HG03175 (cell line): ENCODE measurements at regions not wholly inside any gene's neighbourhood (a gene's known extent, or its start where the extent isn't known, plus 50 kb on each side); places are given as distances from the start of the nearest gene placed in this dataset.
"Not testable (repeated sequence)": the region's sequence is repeated elsewhere in the genome, so short reads cannot be mapped to it uniquely, and the experiment has no call there.

Experiments used
- ATAC-seq: cut with Tn5 transposase; IDR thresholded peaks from one replicate; pipeline ENCODE4 v1.9.1; 2021; ENCODE audit warnings: mild to moderate bottlenecking, moderate library complexity; ENCODE audit not compliant: unreplicated experiment

DNA sequence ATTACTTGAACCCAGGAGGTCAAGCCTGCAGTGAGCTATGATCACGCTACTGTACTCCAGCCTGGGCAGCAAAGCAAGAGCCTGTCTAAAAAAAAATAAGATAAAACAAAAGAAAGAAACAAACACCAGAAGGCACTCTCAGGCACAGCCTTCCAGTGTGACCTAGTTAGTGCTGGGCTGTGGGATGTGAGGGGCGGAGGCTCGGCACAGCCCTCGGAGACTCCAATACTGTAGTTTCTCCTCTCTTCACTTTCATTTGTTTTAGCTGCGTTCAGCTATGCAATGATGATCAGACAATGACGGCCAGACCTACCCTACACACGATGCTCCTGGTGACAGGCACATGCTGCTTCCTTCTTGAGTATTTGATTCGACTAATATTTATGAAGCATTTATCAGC lies 127.7 kb downstream of the SOCS6 start:
- no peak for ATAC-seq

DNA sequence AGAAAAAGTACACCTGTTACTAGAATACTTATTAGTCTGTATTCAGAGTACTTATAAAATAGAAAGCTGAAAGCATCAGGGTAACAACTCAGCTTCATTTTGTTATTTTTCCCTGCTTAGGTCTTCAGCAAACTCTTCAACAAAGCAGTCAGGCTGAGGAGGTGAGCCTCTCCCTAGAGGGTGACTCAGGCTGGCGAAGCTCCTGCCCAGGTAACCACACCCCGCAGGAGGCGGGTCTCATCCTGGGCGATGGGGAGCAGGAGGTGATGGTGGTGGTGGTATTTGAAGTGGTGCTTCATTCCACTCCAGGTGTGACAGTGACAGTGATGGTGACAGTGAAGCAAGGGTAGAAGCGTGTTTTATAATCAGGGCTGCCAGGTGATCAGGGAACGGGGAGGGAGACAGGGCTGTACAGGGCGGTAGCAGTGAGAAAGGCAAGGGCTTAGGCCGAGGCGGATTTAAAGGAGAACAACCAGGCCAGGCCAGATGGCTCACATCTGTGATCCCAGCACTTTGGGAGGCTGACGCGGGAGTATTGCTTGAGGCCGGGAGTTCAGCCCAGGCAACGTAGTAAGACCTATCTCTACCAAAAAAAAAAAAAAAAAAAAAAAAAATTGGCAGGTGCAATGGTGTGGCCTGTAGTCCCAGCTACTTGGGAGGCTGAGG lies 127.1 kb downstream of the SOCS6 start:
- ATAC-seq, result no peak

DNA sequence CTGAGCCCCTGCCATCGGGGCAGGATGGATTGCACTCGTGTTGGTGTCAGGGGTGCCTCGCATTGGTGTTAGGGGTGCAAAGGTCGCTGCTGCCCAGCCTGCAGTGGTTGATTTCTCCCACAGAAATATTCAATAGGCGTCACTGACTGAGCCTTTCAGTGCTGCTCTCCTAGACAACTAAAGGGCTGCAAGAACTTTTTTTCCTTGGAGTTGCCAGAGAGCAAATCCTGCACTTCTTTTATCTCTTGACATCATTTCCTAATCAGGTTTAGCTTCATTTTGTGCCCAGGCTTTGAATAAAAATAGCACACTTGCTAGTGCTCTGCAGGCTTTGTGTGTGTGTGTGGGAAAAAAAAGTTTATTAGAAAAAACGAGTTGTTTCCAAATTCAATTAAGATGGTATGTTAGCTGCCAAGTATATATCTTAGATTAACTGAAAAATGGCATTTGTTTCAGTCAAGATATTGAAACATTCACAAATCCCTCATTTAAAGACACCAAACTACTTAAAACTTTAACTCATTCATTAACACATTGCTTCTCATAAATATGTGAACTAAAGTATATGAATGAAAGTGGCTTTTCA lies 125.6 kb downstream of the SOCS6 start:
- ATAC-seq, result no peak

DNA sequence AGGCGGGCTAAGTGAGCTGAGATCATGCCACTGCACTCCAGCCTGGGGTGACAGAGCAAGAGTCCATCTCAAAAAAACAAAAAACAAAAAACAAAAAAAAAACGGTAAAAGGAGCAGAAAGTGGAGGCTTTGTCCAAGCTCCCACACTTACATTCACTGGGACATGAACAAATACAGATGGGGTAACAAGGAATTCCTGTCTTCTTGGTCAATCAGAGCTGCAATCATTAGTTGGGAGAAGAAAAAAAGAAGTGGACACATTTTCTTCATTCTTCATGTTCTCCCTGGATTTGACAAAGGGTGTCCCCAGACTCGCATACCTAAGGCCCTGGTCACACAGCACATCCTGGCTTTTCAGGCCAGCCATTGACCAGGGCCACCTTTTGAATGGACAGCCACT lies 124.6 kb downstream of the SOCS6 start:
- ATAC-seq, result no peak

DNA sequence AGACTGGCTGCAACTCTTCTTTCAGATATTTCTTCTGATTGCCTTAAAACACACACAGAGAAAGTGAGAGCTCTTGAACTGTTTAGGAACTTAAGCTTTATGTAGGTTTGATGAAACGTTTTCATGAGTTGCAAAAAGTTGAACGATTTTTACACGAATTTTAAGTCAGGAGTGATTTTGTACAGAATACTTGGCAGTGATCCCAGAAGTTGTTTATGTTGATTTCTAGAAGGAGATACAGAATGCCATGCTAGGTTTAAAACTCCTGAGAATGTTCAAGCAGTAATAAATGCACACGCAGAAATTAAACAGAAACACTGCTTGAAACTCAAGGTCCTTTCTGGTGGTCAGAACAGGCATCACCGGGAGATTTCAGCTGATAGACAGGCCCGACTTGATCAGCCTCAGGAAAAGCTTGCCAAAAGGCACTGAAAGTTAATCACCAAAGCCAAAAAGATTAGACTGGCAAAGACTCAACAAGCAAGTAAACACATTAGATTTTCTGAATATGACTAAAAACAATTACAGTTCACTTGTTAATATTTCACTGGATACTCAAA lies 123.1 kb downstream of the SOCS6 start:
- no peak for ATAC-seq

DNA sequence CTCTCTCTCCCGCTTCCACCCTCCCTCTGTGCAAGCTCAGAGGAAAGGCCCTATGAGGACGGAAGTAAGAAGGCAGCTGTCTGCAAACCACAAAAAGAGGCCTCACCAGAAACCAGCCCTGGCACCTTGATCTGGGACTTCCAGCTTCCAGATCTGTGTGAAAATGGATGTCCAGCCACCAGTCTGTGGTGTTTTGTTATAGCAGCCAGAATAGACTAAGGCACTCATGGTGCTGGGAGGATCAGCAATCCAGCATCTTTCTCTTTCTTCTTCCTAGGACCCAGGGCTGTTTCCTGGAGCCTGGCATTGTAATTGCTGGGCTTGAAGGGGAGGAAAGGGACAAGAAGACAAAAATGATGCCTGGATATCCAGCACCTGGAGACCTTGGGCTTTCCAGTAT lies 122.5 kb downstream of the SOCS6 start:
- ATAC-seq, result no peak

DNA sequence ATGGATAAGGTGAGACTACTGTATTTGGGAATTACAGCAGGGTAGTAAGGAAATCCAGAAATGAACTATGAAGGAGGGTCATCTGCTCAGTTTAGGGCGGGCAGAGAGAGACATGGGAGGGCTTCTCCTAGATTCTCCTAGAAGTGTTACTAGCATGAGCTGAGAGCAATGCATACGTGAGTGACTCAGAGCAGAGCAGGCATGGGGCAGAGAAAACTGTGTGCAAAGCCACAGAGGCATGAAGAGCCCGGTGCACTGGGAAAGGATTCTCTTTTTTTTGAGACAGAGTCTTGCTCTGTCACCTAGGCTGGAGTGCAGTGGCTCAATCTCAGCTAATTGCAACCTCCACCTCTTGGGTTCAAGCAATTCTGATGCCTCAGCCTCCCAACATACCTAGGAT lies 116.2 kb downstream of the SOCS6 start:
- no peak for ATAC-seq

DNA sequence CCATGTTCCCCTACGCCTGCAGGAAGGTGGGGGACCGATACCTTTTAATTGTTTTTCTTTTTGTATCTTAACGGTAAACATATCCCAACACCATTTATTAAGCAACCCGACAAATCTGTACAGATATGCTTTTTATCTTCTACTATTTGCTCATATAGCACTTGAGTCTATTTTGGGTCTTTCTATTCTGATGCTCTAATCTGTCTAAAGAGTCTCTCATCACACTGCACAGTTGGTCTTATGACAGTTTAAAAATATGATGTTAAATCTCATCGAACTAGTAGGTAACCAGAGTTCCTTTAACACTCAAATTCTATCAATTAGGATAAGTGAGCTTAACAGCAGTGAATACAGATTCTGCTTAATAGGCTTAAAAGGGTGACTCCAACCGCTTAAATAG lies 111.6 kb downstream of the SOCS6 start:
- no peak for ATAC-seq

DNA sequence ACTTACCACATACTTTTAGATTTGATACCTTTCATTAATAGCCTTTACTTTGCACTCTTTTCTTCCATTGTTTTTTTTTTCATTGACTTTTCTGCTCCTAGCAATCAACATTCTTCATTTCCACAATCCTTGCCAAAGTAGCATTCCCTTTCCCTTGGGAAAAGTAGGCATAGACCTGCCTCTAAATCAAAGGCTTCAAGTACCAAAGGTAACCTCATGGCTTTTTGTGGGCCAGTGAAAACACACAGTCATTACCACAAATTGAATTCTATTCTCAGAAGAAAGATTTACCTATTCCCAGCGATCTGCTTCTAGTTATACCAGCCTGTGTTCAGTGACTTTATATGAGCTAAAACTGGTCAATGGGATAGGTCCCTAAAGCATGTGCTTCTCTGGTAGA lies 109.2 kb downstream of the SOCS6 start:
- ATAC-seq, result no peak

DNA sequence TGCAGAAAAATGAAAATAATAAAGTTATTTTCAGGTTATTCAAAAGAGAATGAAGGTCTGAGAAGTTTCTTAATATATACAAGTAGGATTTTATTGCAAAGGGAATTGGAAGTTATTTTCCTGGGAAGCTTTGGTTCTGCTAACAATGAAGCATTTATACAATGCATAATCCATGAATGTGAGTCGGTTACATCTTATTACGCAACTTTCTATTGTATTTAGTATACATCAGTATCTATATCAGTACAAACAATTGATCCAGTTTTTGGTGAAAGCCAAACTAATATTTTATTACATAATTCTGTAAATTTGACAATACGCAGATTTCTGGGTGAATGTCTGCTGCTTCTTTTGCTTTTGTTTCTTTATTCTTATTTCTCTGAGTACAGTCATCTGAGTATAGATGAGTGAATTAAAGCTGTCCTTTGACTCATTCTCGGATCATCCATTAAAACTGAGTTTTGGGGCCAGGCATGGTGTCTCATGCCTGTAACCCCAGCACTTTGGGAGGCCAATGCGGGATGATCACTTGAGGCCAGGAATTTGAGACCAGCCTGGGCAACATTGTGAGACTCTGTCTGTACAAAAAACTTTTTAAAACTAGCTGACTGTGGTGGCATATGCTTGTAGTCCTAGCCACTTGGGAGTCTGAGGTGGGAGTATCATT lies 108.5 kb downstream of the SOCS6 start:
- no peak for ATAC-seq

DNA sequence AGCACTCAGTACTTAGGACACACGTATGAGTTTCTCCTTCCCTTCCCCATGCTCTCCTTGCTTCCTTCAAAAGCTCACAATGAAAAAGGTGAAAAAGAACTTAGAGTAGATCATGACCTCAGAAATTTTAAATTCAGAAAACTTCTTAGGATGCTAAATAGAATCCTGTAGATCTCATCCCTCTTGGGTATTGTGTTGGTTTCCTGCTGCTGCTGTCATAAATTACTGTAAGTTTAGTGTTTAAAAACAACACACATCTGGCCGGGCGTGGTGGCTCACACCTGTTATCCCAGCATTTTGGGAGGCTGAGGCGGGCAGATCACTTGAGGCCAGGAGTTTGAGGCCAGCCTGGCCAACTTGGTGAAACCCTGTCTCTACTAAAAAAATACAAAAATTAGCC lies 106.9 kb downstream of the SOCS6 start:
- ATAC-seq, result not testable (repeated sequence)

DNA sequence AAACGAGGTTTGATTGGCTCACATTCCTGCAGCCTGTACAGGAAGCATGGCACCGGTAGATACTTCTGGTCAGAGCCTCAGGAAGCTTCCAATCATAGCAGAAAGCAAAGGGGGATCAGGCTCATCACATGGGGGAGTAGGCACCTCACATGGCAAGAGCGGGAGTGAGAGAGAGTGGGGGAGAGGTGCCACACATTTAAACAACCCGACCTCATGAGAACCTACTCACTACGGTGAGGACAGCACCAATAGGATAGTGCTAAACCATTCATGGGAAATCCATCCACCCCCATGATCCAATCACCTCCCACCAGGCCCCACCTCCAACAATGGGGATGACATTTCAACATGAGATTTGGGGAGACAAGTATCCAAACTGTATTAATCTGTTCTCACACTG lies 105.8 kb downstream of the SOCS6 start:
- no peak for ATAC-seq

DNA sequence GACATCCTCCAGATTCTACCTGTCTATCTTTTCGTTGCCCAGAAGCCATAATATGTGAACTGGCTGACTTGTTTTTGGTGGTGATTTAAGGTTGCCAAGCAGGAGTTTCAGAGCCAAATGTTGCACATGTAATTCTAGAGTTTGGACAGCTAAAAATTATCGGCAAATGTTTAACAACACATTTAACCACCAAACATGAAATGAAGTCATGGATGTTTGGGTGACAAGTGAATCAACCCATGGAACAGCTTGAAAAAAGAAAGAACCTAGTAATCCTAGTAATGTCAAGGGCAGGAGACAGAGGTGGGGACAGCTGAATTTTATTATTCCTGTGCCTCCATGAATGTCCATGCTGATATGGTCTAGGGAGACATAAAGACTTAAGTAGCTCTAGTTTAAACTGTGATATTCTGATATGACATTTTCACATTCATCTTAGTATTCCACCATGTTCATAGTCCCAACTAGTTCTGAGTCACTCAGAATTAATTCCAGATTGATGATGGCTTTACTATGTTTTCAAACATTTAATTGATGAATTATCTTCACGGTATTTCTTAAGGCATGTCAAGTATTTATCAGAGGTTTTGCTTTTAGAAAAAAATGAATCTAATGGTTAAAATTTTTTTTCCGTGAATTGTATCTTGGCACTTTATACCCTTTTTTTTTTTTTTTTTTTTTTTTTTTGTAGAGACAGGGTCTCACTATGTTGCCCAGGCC lies 101.7 kb downstream of the SOCS6 start:
- ATAC-seq, result no peak

DNA sequence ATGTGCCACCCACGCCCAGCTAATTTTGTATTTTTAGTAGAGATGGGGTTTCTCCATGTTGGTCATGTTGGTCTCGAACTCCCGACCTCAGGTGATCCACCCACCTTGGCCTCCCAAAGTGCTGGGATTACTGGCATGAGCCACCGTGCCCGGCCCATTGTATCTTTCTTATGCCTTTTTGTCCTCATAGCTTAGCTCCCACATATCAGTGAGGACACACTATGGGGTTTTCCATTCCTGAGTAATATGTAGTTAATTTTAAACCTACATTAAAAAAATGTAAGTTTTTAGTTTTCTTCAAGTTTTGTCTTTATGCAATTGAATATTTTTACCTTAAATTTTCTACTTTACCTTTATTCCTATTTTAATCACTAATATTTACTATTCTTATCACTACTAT lies 100.2 kb downstream of the SOCS6 start:
- not testable (repeated sequence) for ATAC-seq

DNA sequence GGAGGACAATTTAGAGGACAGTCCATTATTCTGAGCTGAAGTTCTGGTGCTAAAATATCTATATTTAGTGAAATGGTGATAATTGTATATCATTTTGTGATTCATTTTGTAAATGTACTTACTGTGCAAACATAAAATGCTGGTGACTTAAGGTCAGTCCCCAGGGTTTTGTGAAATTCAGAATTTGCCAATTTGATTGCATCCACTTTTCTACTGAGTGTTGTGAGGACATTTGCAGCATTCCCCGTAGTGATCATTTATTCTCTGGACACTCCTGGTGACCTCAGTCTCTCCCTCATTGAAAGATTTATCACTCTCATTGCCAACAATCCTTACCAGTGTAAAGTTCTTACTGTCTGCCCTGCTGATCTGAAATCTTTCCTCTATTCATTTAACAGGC lies 98.2 kb downstream of the SOCS6 start:
- no peak for ATAC-seq

DNA sequence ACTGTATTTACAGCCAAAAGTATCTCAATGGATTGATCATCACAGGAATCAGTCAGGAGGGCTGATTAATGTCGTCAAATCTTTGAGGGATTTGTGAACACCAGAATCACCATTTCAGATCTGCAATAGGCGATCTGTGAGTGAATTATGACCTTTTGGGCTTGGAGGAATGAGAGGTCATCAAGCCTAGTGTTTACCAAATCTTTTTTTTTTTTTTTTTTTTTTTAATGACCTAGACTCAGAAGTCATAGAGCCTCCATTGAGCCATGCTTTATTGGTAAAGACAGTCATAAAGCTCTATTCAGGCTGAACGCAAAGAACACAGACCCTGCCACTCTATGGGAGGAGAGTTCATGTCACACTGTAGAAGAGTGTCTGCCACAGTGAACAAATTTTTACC lies 97.7 kb downstream of the SOCS6 start:
- no peak for ATAC-seq

DNA sequence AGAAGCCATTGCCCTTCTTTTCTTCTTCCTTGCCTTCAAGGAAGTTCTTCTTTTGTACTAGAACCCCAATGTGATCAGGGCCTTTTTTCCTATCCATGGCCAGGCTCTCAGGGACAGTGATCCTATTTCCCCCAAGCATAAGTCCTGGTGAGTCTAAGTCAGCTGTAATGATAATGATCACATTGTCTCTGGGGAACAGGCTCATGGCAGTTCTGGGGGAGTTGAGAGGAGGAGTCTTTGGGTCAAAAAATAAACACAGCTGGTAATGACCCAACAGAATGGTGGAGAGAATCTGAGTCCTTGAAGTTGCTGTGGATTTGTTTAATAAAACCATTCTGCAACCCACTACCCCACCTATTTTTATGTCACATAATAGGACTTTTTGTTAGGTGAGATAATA lies 96.6 kb downstream of the SOCS6 start:
- no peak for ATAC-seq

DNA sequence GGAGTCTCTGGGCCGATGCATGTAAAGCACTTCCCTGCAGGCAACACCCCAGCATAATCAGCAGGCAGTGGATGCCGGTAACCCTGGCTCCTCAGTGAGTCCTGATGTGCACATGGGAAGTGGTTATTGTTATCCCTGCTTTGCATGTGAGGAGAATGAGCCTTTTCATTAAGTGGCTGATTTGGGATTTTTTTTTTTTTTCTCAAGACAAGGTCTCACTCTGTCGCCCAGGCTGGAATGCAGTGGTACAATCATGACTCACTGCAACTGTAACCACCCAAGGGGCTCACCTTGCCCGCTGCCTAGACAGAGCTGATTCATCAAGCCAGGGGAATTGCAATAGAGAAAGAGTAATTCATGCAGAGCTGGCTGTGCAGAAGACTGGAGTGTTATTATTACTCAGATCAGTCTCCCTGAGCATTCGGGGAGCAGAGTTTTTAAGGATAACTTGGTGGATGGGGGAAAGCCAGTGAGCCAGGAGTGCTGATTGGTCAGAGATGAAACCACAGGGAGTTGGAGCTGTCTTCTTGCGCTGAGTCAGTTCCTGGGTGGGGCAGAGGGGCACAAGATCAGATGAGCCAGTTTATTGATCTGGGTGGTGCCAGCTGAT lies 95.4 kb downstream of the SOCS6 start:
- no peak for ATAC-seq

DNA sequence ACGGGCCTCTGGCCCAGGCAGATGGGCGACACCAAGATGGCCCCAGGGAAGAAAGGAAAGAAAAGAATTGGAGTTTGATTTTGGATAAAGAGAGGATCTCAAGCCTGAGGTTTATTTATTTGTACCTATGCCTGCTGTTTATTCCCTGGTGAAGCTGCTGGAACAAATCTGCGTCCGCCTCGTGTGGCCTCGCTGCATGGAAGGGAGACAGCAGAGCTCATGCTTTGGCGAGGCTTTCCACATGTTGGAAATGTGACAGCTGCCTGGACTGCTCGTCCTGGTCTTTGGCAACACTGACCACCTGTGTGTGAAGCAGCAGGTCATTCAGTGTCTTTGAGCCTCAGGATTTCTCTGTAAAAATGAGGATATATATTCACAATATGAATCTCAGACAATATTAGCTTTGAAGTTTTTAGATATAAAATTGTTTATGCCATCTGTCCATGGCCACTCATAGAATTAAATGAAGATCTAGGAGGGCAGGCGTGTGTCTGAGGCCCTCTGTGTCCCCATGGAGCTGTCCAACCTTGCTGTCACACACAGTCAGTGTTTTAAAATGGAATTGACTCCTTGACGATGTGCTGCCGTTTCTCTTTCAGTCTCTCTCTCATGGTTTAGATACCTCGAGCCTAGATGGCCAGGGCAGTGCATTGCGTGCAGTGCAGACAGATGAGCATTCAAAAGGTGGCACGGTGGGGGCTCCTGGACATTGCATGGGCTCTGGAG lies 94.3 kb downstream of the SOCS6 start:
- ATAC-seq, result no peak

DNA sequence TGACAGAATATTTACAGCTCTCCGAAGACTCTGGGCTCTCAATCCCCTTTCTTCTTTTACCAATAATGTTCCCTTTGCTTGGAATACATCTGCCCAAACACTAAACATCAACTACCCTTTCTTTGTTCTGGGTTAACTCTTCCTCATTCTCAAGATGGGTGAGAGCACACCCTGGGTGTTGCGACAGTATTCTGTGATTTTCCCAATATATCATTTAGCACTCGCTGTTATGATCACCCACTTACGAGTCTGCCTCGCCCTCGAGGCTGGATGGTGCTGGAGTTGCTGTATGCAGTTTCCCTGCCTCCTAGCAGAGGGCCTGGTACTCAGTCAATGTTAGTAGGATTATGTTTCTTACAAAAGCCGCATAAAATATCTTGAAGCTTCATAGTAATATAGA lies 93.2 kb downstream of the SOCS6 start:
- ATAC-seq, result no peak
